WI38 (cell line): ENCODE measurements at regions not wholly inside any gene's neighbourhood (a gene's known extent, or its start where the extent isn't known, plus 50 kb on each side); places are given as distances from the start of the nearest gene placed in this dataset.

ENCODE experiments used
- H3K4me3 ChIP-seq: 2 replicates; pipeline ENCODE4 v1.5.1; 2011; ENCODE audit warnings: low read depth, mild to moderate bottlenecking, control low read depth, low read length
- TF ChIP-seq, protein P1 (sequence below): IDR thresholded peaks from 2 replicates; pipeline ENCODE4 v1.5.1; 2012; ENCODE audit warnings: low read depth, mild to moderate bottlenecking, control low read depth, low read length

DNA sequence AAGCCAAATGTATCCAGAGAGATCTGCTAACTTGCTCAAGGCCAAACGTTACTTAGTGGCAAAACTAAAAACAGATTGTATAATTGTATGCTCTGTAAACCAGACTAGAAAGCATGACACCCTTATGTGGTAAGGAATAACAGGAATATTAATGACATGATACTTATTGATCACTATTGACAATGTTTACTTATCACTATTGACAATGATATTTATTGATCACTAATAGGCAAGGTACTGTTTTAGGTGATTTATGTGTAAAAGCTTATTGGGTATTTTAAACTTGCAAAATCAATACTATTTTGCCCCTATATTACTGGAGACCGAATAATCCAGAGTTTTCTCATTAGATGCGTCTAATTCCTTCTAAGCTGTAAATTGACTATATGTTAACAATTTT, 985.1 kb downstream of the CDH11 start:
- TF ChIP-seq, protein P1, sequence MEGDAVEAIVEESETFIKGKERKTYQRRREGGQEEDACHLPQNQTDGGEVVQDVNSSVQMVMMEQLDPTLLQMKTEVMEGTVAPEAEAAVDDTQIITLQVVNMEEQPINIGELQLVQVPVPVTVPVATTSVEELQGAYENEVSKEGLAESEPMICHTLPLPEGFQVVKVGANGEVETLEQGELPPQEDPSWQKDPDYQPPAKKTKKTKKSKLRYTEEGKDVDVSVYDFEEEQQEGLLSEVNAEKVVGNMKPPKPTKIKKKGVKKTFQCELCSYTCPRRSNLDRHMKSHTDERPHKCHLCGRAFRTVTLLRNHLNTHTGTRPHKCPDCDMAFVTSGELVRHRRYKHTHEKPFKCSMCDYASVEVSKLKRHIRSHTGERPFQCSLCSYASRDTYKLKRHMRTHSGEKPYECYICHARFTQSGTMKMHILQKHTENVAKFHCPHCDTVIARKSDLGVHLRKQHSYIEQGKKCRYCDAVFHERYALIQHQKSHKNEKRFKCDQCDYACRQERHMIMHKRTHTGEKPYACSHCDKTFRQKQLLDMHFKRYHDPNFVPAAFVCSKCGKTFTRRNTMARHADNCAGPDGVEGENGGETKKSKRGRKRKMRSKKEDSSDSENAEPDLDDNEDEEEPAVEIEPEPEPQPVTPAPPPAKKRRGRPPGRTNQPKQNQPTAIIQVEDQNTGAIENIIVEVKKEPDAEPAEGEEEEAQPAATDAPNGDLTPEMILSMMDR: no peak
- H3K4me3 ChIP-seq: no peak overlapping the region

DNA sequence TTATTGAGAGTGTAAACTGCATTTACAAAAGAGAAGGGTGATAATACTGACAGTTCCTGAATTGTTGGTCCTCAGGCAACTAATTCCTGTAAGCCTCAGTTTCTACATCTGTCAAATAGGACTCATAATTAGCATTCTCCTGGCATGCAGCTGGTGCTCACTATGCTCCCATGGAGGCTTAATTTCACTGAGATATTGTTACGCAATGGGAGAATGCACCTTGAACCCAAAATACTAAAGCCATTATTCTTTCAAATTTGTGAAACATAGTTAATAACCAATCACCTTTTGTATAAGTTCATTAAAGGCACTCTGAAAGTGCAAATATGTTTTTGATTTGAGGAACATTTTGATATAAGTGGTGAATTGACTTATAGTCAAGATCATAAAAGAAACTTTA, 985.5 kb downstream of the CDH11 start:
- no peak overlapping the region for H3K4me3 ChIP-seq
- TF ChIP-seq, protein P1: no peak

DNA sequence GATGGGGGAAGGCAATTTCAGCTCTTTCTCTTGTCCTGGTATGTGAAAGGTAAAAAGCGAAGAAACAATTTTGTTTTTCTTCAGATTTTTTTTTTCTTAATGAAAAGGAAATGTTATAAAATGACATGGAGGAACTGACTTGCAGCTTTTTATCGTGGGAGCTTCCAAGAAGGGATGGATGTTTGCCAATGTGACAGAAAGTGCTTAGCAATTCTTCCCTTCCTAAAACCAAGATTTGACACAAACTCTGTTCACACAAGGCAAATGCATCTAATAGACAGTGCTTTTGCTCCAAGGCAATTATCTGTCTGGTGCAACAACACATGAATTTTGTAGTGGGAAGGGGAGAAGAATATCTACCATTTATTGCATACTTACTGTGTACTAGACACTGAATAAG, 988.5 kb downstream of the CDH11 start:
- TF ChIP-seq, protein P1: no peak

DNA sequence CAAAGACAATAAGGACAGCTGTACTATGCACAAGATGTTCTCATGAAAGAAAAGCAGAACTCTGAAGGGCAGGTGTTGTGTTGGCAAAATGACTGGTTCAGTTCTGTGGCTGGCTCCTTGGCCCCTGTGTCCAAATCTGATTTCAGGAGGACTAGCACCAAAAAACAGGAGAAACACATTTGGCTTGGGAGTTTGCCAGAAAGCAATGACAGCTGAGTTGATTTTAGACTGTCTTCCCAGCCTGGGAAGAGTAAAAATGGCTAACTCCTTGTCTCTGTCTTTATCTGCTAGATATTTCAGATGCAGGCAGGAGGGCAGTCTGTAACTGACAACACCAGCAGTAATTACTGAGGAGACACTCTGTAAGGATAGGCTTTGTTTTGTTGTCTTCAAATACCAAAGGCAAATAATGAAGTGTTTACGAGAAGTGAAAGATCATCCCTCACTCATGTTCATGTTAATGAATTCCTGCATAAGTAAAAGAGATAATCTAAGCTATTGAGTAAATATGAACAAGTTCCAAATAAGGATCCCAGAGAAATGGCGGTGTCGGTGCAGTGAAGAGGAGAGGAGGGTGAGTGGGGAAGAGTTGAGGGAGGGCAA, 989.0 kb downstream of the CDH11 start:
- H3K4me3 ChIP-seq: no peak overlapping the region

More for the DNA sequence above, 988.5 kb downstream of the CDH11 start:
- H3K4me3 ChIP-seq: no peak overlapping the region

DNA sequence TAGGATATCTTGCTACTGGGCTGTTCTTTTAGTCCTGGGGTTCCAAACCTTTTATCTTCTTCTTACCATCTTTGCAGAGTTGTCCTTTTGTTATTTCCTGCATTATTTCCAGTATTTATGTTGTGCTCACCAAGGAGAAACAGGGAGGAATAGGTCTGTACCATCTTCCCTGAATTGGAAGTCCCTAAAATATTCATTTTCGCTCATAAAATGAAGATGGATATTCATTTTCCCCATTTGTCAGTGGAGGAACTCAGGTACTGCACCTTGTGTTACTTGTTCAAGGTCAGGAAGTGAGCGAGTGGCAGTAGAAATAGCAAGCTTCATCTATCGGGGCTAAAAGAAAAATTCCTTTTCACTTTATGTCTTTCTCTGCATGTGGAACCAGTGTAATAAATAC, 989.7 kb downstream of the CDH11 start:
- TF ChIP-seq, protein P1: no peak

More for the DNA sequence above, 989.0 kb downstream of the CDH11 start:
- TF ChIP-seq, protein P1: no peak

DNA sequence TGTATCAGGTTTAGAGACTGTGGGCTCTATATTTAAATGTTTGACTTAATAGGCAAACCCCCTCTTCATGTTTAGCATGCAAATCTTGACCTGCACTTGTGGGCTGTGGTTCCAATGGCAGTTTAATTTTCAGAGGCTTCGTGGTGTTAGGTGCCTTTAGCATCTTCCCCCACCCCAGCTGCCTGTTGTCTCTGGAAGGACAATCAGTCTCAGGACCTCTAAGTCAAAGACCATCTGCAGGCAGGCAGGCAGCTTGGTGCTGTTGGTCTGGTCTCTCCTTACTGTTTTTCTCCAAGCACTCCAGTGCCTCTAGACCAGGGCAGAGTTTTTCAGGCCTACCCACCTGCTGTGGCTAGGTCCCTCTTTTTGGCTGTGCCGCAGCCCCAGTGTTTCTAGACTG, 990.4 kb downstream of the CDH11 start:
- TF ChIP-seq, protein P1: no peak

More for the DNA sequence above, 989.7 kb downstream of the CDH11 start:
- no peak overlapping the region for H3K4me3 ChIP-seq

DNA sequence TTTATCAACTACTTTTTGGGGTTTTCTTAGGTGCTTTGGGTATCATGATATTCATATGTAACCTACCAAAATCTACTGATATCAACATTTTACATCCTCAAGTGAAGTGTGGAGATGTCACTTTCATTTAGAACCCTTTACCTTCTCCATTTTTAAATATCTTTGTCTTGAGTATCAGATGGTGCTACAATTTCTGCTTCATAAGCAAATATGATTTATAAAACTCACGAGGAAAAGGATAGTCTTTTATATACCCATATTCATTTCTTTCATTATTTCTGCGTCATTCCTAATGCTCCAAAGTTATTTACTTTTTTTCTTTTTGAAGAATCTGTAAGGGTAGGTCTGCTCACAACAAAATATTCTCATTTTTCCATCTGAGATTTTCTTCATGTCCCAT, 991.7 kb downstream of the CDH11 start:
- H3K4me3 ChIP-seq: no peak overlapping the region
- TF ChIP-seq, protein P1: no peak

More for the DNA sequence above, 990.4 kb downstream of the CDH11 start:
- no peak overlapping the region for H3K4me3 ChIP-seq
